ENCODE measurements at regions not wholly inside any gene's neighbourhood (a gene's known extent, or its start where the extent isn't known, plus 50 kb on each side); places are given as distances from the start of the nearest gene placed in this dataset.

DNA sequence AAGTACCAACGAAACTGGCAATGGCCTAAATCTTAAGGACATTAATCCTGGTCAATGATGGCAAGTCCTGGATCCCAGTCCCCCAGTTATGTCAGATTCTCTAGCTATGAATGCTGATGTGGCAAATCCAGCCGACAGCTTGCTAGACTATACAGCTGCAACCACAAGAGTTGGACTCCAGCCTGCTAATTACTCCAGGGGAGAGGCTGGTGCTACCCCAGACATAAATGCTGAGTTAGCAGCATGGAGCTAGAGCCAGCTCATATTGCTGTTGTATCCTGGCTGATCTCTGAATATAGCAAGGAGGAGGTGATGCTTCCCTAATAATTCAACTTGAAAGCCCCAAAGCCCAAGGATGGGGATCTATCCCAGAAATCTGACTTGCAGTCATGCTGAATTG lies 207.1 kb downstream of the LRRN1 start:
- Mint-ChIP-seq H3K36me3 (no peaks in the 10 kb centered on the region), H3K9me3 (no peaks in the 10 kb centered on the region), H3K27ac (no peak overlapping the region)
- ATAC-seq (no peak), DNase-seq (ENCODE audit: low spot score in 2 of 2) (no peak)

GRCh38 chr3:4008205-4008604 lies 209.0 kb downstream of the LRRN1 start:
- H3K9me3 Mint-ChIP-seq = no peaks in the 10 kb centered on the region
- H3K27ac Mint-ChIP-seq = no peak overlapping the region
- DNase-seq (ENCODE audit: low spot score in 2 of 2) (no peak), ATAC-seq (no peak)
- H3K36me3 Mint-ChIP-seq = no peaks in the 10 kb centered on the region

DNA sequence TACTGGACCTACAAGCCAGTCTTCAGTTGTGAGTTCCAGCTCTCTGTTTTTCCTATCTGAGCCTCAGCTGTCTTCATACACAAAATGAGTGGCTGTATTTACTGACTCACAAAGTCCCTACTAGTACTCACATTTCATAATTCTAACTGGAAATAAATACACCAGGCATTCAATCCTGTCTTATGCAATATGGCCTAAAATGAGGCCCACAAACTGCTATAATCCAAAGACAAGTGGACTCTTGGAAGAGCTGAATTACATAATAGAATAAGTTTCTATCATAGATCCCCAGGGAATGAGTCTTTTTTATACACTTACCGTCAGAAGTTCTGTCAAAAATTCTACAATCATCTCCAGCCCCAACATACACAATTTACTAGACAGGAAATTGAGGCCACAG lies 211.9 kb downstream of the LRRN1 start:
- H3K36me3 Mint-ChIP-seq = no peaks in the 10 kb centered on the region
- ATAC-seq = no peak
- no peak overlapping the region for H3K27ac Mint-ChIP-seq
- no peaks in the 10 kb centered on the region for H3K9me3 Mint-ChIP-seq
- DNase-seq (ENCODE audit: low spot score in 2 of 2) = no peak

GRCh38 chr3:4015426-4015825 lies 216.2 kb downstream of the LRRN1 start:
- H3K9me3 Mint-ChIP-seq = no peaks in the 10 kb centered on the region

DNA sequence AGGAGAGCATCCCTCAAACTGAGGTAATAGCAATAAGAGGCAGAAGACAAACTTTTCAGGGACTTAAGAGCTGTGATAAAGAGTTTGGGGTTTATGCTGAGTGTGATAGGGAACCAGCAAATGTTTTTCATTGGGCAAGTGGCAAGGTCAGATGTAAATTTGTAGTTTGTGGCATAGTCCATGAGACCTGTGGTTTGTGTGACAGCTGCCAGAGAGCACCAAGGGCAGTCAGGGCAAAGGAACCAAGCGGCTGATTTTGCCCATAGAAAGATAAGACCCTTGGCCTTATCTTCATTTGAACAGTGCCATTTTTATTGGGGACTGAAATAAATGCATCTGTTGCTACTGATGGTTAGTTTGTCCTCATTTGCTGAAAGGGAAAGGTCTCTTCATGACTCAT lies 220.3 kb downstream of the LRRN1 start:
- Mint-ChIP-seq H3K36me3 (no peaks in the 10 kb centered on the region), H3K27ac (no peak overlapping the region), H3K9me3 (no peaks in the 10 kb centered on the region)
- ATAC-seq (no peak), DNase-seq (ENCODE audit: low spot score in 2 of 2) (no peak)

More at GRCh38 chr3:4015426-4015825, 216.2 kb downstream of the LRRN1 start:
- Mint-ChIP-seq H3K27ac (no peak overlapping the region), H3K36me3 (no peaks in the 10 kb centered on the region)
- ATAC-seq (no peak), DNase-seq (ENCODE audit: low spot score in 2 of 2) (no peak)

GRCh38 chr3:4021162-4021561 lies 221.9 kb downstream of the LRRN1 start:
- H3K36me3 Mint-ChIP-seq = no peaks in the 10 kb centered on the region
- DNase-seq (ENCODE audit: low spot score in 2 of 2) (no peak), ATAC-seq (no peak)
- no peak overlapping the region for H3K27ac Mint-ChIP-seq
- no peaks in the 10 kb centered on the region for H3K9me3 Mint-ChIP-seq

- Mint-ChIP-seq H3K27ac (no peak overlapping the region), H3K9me3 (no peaks in the 10 kb centered on the region), H3K36me3 (no peaks in the 10 kb centered on the region)
- DNase-seq (ENCODE audit: low spot score in 2 of 2) = no peak
- ATAC-seq = no peak
Measured at GRCh38 chr3:4029135-4029534, 229.9 kb downstream of the LRRN1 start.

- H3K27ac Mint-ChIP-seq = no peak overlapping the region
- no peaks in the 10 kb centered on the region for H3K36me3 Mint-ChIP-seq
- no peaks in the 10 kb centered on the region for H3K9me3 Mint-ChIP-seq
- no peak for ATAC-seq
- DNase-seq (ENCODE audit: low spot score in 2 of 2) = no peak
Measured at GRCh38 chr3:4030624-4031023, 231.4 kb downstream of the LRRN1 start.

GRCh38 chr3:4033296-4033695 lies 234.1 kb downstream of the LRRN1 start:
- no peaks in the 10 kb centered on the region for H3K9me3 Mint-ChIP-seq
- ATAC-seq (no peak), DNase-seq (ENCODE audit: low spot score in 2 of 2) (no peak)

GRCh38 chr3:4036046-4036445 lies 236.8 kb downstream of the LRRN1 start:
- ATAC-seq = no peak
- Mint-ChIP-seq H3K9me3 (no peaks in the 10 kb centered on the region), H3K36me3 (no peaks in the 10 kb centered on the region), H3K27ac (no peak overlapping the region)
- DNase-seq (ENCODE audit: low spot score in 2 of 2) = no peak

More at GRCh38 chr3:4033296-4033695, 234.1 kb downstream of the LRRN1 start:
- Mint-ChIP-seq H3K36me3 (no peaks in the 10 kb centered on the region), H3K27ac (no peak overlapping the region)

GRCh38 chr3:4038351-4038750 lies 239.1 kb downstream of the LRRN1 start:
- no peak for DNase-seq (ENCODE audit: low spot score in 2 of 2)
- Mint-ChIP-seq H3K9me3 (no peaks in the 10 kb centered on the region), H3K27ac (no peak overlapping the region), H3K36me3 (no peaks in the 10 kb centered on the region)
- no peak for ATAC-seq

DNA sequence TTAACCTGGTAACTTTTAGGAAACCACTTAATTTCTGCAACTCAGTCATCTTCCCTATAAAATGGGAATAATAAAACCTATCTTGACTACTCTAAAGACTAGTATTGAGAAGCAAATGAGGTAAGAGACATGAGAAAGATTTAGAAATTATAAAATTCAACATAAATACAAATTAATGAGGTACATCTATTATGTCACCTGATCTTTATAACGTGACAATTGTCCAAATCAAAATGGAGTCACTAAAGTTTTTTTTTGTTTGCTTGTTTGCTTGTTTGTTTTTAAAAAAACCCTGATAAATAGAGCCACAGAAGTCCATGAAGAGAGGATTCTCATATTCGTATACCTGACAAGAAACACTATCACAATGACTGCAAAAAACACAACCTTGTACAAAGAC lies 242.8 kb downstream of the LRRN1 start:
- Mint-ChIP-seq H3K9me3 (no peaks in the 10 kb centered on the region), H3K27ac (no peak overlapping the region), H3K36me3 (no peaks in the 10 kb centered on the region)
- no peak for DNase-seq (ENCODE audit: low spot score in 2 of 2)
- no peak for ATAC-seq

GRCh38 chr3:4042869-4043268 lies 243.6 kb downstream of the LRRN1 start:
- DNase-seq (ENCODE audit: low spot score in 2 of 2) (no peak), ATAC-seq (no peak)
- Mint-ChIP-seq H3K9me3 (no peaks in the 10 kb centered on the region), H3K36me3 (no peaks in the 10 kb centered on the region), H3K27ac (no peak overlapping the region)

GRCh38 chr3:4043867-4044575 lies 244.8 kb downstream of the LRRN1 start:
- H3K27ac Mint-ChIP-seq = no peak overlapping the region
- H3K9me3 Mint-ChIP-seq = no peaks in the 10 kb centered on the region
- no peak for ATAC-seq
- H3K36me3 Mint-ChIP-seq = no peaks in the 10 kb centered on the region
- DNase-seq (ENCODE audit: low spot score in 2 of 2) = no peak

- ATAC-seq (no peak), DNase-seq (ENCODE audit: low spot score in 2 of 2) (no peak)
- Mint-ChIP-seq H3K27ac (no peak overlapping the region), H3K36me3 (no peaks in the 10 kb centered on the region), H3K9me3 (no peaks in the 10 kb centered on the region)
Measured at GRCh38 chr3:4044619-4045018, 245.4 kb downstream of the LRRN1 start.

- no peak overlapping the region for H3K27ac Mint-ChIP-seq
- H3K36me3 Mint-ChIP-seq = no peaks in the 10 kb centered on the region
- DNase-seq (ENCODE audit: low spot score in 2 of 2) = no peak
- no peaks in the 10 kb centered on the region for H3K9me3 Mint-ChIP-seq
- ATAC-seq = no peak
Measured at GRCh38 chr3:4045756-4046155, 246.5 kb downstream of the LRRN1 start.

- Mint-ChIP-seq H3K27ac (no peak overlapping the region), H3K9me3 (no peaks in the 10 kb centered on the region)
- DNase-seq (ENCODE audit: low spot score in 2 of 2) = no peak
Measured at GRCh38 chr3:4047366-4047765, 248.1 kb downstream of the LRRN1 start.

DNA sequence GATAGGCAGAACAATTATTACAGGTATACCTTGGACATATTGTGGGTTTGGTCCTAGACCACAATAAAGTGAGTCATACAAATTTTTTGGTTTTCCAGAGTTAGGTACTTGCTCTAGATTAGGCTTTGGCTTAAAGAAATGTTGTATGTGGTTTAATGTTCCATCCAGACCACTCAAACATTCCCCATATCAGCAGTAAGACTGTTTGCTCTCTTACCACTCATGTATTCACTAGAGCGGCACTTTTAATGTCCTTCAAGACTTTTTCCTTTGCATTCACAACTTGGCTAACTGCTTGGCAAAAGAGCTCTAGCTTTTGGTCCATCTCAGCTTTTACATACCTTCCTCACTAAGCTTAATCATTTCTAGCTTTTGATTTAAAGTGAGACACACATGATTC lies 250.5 kb upstream of the SETMAR start:
- Mint-ChIP-seq H3K9me3 (peaks cover 0 to 5% of the 10 kb centered on the region in 2 donors), H3K36me3 (no peaks in the 10 kb centered on the region), H3K27ac (no peak overlapping the region)
- DNase-seq (ENCODE audit: low spot score in 2 of 2) (no peak), ATAC-seq (no peak)

More at GRCh38 chr3:4047366-4047765, 248.1 kb downstream of the LRRN1 start:
- no peak for ATAC-seq
- no peaks in the 10 kb centered on the region for H3K36me3 Mint-ChIP-seq

All from activated naive CD4-positive, alpha-beta T cell treated with anti-CD3 and anti-CD28 coated beads, Interleukin-2, amount 50 U/mL, for 72 hours (primary cell).